ENCODE measurements at regions not wholly inside any gene's neighbourhood (a gene's known extent, or its start where the extent isn't known, plus 50 kb on each side); places are given as distances from the start of the nearest gene placed in this dataset.
A peak's percentile ranks its signal among the peaks of the same experiment; 100 is the strongest.

DNA sequence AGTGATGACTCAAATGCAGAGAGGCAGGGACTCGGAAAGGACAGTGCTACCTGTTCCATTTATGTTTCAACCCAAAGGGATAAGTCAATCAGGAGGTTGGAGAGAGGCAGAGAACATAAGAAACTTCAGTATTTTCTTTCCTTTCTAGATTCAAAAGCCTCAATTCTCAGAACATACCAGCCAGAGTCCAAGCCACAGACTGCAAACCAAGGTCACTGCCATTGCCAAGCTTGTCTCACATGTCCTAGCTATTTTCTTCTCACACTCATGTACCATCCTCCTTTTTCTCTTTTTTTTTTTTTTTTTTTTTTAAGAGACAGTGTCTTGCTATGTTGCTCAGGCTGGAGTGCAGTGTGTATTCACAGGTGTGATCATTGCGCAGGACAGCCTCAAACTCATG lies 111.7 kb upstream of the AKIP1 start:
- DNase-seq (ENCODE audit: low read depth), result no peak

GRCh38 chr11:8800520-8801110 lies 110.4 kb upstream of the AKIP1 start:
- DNase-seq (ENCODE audit: low read depth), result no peak

GRCh38 chr11:8801121-8801520 lies 109.9 kb upstream of the AKIP1 start:
- no peak for DNase-seq (ENCODE audit: low read depth)

DNA sequence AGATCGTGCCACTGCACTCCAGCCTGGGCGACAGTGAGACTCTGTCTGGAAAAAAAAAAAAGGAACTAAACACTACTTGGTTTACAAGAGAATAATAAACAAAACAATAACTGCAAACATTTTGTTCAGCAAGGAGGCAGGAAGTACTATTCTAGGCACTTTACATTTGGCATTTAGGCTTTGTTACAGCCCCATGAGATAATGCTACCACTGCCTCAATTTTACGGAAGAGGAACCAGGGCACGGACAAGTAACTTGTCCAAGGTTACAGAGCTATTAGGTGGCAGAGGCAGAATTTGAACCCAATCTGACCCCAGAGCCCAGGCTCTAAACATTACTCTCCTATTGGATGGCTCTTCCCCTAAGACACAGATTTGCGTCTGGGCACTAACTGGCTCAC lies 108.7 kb upstream of the AKIP1 start:
- no peak for DNase-seq (ENCODE audit: low read depth)

- DNase-seq (ENCODE audit: low read depth), result no peak
Measured at GRCh38 chr11:8803973-8804372, 107.0 kb upstream of the AKIP1 start.

- no peak for DNase-seq (ENCODE audit: low read depth)
Measured at GRCh38 chr11:8805296-8805695, 105.7 kb upstream of the AKIP1 start.

GRCh38 chr11:8806974-8807373 lies 104.0 kb upstream of the AKIP1 start:
- DNase-seq (ENCODE audit: low read depth), result no peak

DNA sequence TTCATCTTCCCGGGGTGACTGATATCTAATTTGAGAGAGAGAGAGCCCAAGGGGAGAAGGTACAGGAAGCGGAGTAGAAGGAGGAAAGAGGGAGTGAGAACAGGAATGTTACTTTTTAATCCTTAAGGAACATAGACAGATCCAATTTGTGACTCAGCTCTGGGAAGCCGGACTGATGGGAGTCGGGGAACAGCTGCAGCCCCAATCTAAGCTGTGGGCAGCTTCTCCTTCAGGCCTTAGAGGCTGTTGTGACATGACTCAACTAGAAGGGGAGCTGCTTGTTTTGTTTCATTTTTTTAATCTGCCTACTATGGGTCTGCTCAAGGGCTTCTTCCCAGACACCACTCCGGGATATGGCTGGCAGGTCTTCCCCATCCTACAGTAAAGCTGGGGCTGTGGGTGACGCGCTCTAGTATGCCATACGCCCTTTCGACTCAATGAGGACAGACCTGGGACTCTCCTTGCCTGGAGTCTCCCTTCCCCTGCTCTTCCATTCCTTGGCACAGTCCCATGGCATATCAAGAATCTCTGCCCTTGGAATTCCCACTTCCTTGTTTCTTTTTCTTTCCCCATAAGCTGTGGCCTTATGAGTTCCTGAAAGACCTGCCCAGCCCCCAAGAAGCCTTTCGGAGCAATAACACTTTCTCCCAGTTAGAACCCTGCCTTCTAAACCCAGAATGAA lies 103.3 kb upstream of the AKIP1 start:
- peak; percentile 78 for DNase-seq (ENCODE audit: low read depth)

- peak; percentile 49 for DNase-seq (ENCODE audit: low read depth)
Measured at GRCh38 chr11:8808226-8808585, 102.8 kb upstream of the AKIP1 start.

- no peak for DNase-seq (ENCODE audit: low read depth)
Measured at GRCh38 chr11:8809241-8809938, 101.6 kb upstream of the AKIP1 start.

GRCh38 chr11:8809939-8810539 lies 101.0 kb upstream of the AKIP1 start:
- peak; percentile 60 for DNase-seq (ENCODE audit: low read depth)

- peak; percentile 83 for DNase-seq (ENCODE audit: low read depth)
Measured at GRCh38 chr11:8810540-8811301, 100.3 kb upstream of the AKIP1 start.

DNA sequence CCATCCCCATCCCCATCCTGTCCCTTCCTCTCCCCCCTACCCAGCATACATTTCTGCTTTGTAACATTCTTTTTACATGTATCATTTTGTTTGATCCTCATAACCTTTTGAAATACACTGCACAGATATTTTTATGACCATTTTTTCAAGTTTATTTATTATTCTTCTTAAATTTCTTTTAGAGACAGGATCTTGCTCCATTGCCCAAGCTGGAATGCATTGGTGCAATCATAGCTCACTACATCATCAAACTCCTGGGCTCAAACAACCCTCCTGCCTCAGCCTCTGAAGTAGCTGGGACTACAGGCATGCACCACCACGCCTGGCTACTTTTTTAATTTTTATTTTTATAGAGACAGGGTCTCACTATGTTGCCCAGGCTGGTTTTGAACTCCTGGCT lies 99.4 kb upstream of the AKIP1 start:
- no peak for DNase-seq (ENCODE audit: low read depth)

GRCh38 chr11:8812438-8812837 lies 98.6 kb upstream of the AKIP1 start:
- DNase-seq (ENCODE audit: low read depth), result no peak

GRCh38 chr11:8813658-8814057 lies 97.3 kb upstream of the AKIP1 start:
- peak; percentile 87 for DNase-seq (ENCODE audit: low read depth)

- peak; percentile 52 for DNase-seq (ENCODE audit: low read depth)
Measured at GRCh38 chr11:8814209-8814922, 96.6 kb upstream of the AKIP1 start.

GRCh38 chr11:8814923-8815240 lies 96.1 kb upstream of the AKIP1 start:
- peak; percentile 16 for DNase-seq (ENCODE audit: low read depth)

- no peak for DNase-seq (ENCODE audit: low read depth)
Measured at GRCh38 chr11:8818421-8818820, 92.6 kb upstream of the AKIP1 start.

GRCh38 chr11:8820401-8820800 lies 90.6 kb upstream of the AKIP1 start:
- no peak for DNase-seq (ENCODE audit: low read depth)

DNA sequence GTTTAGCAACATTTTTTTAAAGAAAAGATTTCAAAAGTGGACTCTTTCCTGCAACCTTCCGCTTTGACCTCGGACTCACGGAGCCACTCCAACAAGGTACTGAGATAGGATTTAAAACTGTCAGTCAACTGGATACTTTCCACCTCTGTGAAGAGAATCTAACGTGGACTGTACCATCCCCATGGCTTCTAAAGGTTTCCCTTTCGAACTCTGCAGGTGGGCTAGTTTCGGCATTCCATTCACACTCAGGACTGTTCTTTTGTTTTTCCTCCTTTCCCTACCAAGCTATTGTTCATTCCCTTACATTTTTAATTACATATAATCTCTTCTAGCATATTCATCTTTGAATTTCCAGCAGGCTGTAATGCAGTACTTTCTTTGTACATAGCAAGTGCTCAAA lies 88.5 kb upstream of the AKIP1 start:
- DNase-seq (ENCODE audit: low read depth), result no peak

- DNase-seq (ENCODE audit: low read depth), result no peak
Measured at GRCh38 chr11:8823174-8823742, 87.7 kb upstream of the AKIP1 start.
